Thyroid gland (tissue), 4 donors: ENCODE measurements at regions not wholly inside any gene's neighbourhood (a gene's known extent, or its start where the extent isn't known, plus 50 kb on each side); places are given as distances from the start of the nearest gene placed in this dataset.

Source experiments
- POLR2A ChIP-seq, 2 donors: fragments of 450-650 bp; IDR thresholded peaks; one replicate each; pipeline ENCODE4 v1.6.1; 2017; ENCODE audit warnings: antibody characterized with exemption in 2 of 2, mild to moderate bottlenecking in 2 of 2, moderate library complexity in 1 of 2
- TF ChIP-seq, protein P1 (sequence below), 6 experiments: fragments of 200-600 bp in 3 of 6; fragments of 450-650 bp in 3 of 6; sonication (generic) in 3 of 6; IDR thresholded peaks; one replicate each; pipeline ENCODE4 v1.5.1; 2016 to 2019; ENCODE audit warnings: antibody characterized with exemption in 6 of 6, mild to moderate bottlenecking in 2 of 6, inconsistent platforms in 1 of 6, moderate library complexity in 1 of 6

DNA sequence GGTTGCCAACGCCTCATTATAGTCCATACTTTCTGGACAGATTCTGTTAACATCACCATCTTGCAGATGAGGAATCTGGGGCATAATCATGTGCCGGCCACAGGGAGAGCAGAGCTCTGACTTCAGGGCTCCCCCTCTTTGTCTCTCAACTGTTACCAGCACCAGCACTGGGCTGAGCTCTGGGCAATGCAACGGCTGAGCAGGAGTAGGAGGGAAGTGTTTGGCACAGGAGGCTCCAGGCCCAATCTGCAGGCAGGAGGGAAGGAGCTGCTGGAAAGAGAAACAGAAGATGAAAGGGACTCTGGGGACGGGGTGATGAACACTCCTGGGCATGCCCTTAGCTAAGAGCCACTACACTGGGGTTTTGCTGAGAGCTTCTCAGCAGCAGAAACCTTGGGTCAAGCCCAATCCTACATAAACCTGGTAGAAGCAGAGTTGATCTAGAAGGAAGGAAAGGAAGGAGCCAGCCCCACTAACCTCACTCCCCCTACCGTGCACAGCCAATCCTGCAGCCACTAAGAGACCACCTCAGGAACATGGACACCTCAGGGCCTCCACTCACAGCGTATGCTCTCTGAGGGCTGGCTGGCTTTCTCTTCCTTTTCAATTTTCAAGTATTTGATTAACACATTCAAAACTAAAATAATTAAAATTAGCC is 73.1 kb upstream of the SPATA12 start:
- TF ChIP-seq, protein P1, sequence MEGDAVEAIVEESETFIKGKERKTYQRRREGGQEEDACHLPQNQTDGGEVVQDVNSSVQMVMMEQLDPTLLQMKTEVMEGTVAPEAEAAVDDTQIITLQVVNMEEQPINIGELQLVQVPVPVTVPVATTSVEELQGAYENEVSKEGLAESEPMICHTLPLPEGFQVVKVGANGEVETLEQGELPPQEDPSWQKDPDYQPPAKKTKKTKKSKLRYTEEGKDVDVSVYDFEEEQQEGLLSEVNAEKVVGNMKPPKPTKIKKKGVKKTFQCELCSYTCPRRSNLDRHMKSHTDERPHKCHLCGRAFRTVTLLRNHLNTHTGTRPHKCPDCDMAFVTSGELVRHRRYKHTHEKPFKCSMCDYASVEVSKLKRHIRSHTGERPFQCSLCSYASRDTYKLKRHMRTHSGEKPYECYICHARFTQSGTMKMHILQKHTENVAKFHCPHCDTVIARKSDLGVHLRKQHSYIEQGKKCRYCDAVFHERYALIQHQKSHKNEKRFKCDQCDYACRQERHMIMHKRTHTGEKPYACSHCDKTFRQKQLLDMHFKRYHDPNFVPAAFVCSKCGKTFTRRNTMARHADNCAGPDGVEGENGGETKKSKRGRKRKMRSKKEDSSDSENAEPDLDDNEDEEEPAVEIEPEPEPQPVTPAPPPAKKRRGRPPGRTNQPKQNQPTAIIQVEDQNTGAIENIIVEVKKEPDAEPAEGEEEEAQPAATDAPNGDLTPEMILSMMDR (IDR thresholded peaks at IDR 0.05): peak in 3 of 6 experiments; percentile 12 to 29 (median 18)
- no peak for TF ChIP-seq POLR2A (IDR thresholded peaks at IDR 0.05)
